ENCODE measurements at regions not wholly inside any gene's neighbourhood (a gene's known extent, or its start where the extent isn't known, plus 50 kb on each side); places are given as distances from the start of the nearest gene placed in this dataset.

DNA sequence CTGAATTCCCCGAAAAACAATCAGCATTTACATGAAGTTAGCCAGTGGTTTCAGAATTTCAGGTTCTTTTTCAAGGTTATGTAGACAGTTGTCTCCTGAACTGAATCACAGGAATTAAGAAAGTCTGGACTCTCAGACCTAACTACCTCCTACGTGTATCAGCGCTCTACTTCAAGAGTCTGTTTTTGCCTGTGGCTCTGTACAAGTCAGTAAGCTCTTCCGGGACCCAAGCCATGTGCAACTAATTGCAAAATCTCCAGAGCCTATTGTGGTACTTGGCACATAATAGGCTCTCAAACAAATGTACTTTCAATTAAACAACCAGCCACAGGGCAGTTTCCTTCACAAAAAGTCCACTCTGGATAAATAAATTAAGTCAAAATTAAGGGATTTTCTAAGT, 414.2 kb downstream of the PDCD6IP start:
- DNase-seq (ENCODE audit: low spot score) = no peak
- intact Hi-C loops (cut with DNase I) = no loop called here

- DNase-seq (ENCODE audit: low spot score) = no peak
- intact Hi-C loops (cut with DNase I) = no loop called here
Measured at GRCh38 chr3:34213478-34213877, 415.0 kb downstream of the PDCD6IP start.

DNA sequence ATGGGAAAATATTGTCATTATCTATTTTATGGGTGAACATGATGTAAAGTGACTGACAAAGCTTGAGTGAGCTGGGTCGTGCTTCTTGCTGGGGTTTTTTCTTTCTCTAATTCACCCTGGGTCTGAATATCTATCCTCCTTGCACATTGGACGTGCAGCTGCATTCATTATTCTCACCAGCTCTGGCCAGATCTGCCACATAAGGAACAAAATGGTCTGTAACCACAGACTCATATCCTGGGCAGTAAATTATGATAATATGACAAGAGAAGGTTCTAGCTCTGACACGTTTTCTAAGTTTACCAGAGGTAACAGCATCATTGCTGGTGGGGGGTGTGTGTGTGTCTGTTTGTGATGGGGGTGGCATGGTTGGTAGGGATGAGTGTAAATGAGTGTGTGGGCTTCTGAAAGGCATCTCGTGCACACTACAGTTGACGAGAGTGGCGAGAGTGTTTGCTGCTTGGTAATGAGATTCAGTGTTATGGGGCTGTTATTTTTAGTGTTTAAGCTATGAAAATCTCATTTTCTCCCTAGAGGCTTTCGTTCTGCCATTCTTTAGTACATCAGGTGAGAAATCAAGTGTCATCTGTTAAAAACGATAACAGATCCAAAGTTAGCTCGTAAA, 418.4 kb downstream of the PDCD6IP start:
- intact Hi-C loops (cut with DNase I) = no loop called here
- no peak for DNase-seq (ENCODE audit: low spot score)

GRCh38 chr3:34218706-34219385, 420.4 kb downstream of the PDCD6IP start:
- DNase-seq (ENCODE audit: low spot score) = no peak
- intact Hi-C loops (cut with DNase I) = no loop called here

DNA sequence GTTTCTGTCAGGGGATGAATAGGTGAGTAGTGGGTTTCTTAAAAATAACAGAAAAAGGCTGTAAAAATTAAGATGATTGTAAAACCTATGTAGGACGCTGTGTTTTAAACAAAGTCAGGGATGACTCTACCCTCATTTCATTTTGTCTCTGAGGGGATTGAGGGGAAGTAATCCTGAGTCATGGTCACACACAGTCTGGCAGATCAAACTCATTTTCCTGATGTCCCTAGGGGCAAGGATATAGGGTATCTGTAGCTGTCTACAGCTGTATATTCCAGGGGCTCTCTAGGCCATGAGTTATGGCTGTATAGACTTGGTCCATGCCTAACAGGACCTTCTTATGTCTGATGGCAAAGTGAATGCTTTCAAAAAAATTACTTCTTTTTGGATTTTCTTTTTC, 421.1 kb downstream of the PDCD6IP start:
- DNase-seq (ENCODE audit: low spot score) = no peak
- intact Hi-C loops (cut with DNase I) = no loop called here

GRCh38 chr3:34225821-34226366, 427.5 kb downstream of the PDCD6IP start:
- intact Hi-C loops (cut with DNase I) = no loop called here
- no peak for DNase-seq (ENCODE audit: low spot score)

DNA sequence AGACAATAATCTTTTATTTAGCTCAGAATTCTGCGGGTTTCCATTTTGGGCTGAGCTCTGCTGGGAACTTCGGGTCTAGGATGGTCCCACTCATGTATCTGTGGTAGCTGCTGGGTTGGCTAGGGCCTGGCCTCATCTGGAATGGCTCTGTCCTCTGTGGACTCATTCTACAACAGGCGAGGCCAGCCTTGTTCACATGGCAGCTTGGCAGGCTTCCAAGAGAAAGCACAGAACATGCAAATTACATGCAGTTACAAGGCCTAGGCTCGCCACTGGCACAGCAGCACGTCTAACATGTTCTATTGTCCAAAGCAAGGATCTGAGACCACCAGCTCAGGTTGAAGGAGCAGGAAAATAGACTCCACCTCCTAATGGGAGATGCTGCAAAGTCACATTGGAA, 431.4 kb downstream of the PDCD6IP start:
- intact Hi-C loops (cut with DNase I) = no loop called here
- DNase-seq (ENCODE audit: low spot score) = no peak

GRCh38 chr3:34235096-34235495, 436.7 kb downstream of the PDCD6IP start:
- DNase-seq (ENCODE audit: low spot score) = no peak
- intact Hi-C loops (cut with DNase I) = no loop called here

DNA sequence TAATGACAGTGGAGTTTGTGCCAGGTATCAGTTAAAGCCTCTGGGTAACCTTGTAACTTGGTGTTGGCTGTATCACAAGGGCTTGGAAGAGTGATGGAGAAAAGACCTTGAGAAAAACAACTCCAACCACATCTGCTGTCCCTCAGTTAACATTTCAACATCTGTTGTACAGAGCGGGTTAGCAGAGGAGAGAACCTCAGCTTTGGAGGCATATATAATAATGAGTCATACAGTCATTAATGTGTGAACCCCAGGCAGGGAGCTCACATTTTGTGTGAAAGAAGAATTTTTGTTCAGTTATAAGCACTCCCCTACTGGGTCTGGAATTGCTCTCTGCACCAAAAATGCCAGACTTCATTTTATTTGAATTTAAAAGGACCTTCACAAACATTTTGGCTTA, 439.5 kb downstream of the PDCD6IP start:
- intact Hi-C loops (cut with DNase I) = no loop called here
- DNase-seq (ENCODE audit: low spot score) = no peak

- intact Hi-C loops (cut with DNase I) = no loop called here
- DNase-seq (ENCODE audit: low spot score) = no peak
Measured at GRCh38 chr3:34238407-34238806, 440.0 kb downstream of the PDCD6IP start.

DNA sequence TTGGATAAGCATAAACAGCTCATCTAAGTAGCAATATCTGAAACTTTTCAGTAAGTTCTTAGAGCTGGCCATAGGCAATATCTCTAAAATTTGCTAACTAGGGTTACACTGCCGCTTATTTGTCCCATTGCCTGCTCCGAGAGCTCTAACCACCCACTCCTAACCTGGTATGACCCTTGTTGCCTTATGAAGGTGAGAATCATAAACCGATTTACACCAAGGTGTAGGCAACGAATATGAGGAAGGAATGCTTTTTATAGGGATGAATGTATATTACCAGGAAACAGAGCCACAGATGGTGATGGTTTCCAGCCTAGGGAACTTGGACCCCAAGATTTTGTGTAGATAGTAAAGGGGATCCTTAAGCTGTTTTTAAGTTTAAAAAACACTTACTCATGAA, 440.9 kb downstream of the PDCD6IP start:
- DNase-seq (ENCODE audit: low spot score) = no peak
- intact Hi-C loops (cut with DNase I) = no loop called here

DNA sequence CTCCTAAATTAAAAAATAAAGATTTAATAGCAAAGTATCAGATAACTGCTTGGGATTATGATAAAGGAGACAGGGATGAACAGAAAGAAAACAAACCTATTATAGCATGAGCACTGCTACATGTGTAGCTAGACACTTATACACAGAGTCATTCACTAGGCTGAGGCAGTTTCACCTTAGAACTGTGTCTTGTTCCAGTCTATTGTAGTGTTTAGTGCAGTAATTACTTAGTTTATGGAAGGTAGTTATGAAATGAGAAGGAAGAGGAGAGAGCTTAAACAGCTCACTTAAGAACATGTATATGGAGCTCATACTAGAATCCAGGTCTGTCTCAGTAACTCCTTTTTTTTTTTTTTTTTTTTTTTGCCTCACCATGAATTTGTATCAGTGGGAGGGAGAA, 441.4 kb downstream of the PDCD6IP start:
- DNase-seq (ENCODE audit: low spot score) = no peak
- intact Hi-C loops (cut with DNase I) = no loop called here

DNA sequence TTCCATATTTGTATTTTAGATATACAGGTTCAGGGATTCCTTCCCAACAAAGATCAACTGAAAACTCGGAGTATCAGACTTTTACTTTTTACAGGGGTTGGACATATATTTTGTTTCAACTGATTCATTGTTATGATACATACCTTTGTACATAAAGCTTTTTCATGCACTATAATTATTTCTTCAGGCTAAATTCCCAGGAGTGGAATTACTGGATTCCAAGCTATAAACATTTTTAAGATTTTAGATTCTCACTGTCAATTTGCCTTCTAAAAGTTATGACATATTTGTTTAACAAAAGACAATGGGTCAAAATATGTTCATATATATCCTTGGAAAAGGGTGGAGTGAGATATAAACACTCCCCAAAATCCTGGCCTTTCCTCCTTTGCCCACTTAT, 449.0 kb downstream of the PDCD6IP start:
- intact Hi-C loops (cut with DNase I) = no loop called here
- no peak for DNase-seq (ENCODE audit: low spot score)

DNA sequence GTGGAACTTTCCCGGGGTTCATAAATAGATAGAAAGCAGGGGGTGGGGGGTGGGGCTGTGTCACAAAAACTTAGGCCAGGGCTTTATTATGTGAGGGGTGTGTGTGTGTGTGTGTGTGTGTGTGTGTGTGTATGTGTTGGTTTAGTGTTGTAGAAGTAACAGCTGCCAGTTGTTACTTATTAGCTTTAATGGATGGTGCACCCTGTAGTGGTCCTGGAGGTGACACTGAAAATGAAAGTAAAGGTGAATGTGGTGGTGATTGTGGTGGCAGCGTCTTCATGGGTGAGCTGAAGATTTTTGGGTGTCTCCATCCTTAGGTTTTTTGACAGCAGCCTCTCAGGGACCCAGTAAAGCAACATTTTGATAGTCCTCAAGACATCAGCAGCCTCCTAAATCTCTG, 449.9 kb downstream of the PDCD6IP start:
- DNase-seq (ENCODE audit: low spot score) = no peak
- intact Hi-C loops (cut with DNase I) = no loop called here

DNA sequence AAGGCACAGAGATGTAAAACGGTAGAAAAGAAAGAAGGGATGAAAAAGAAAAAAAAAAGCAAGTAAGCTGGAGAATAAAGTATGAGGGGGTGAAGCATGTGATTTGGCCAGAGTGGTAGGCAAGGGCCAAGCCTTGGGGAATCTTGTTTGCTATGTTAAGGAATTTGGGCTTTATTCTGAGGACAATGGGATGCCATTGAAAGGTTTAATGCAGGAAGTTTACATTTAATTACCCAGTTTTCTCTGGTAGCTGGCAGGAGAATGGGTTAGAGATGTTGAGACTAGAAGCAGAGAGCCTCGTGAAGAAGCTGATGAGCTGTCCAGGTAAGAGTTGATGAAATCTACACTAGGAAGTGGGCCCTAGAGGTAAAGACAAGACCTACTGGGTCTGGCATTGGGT, 455.9 kb downstream of the PDCD6IP start:
- intact Hi-C loops (cut with DNase I) = no loop called here

DNA sequence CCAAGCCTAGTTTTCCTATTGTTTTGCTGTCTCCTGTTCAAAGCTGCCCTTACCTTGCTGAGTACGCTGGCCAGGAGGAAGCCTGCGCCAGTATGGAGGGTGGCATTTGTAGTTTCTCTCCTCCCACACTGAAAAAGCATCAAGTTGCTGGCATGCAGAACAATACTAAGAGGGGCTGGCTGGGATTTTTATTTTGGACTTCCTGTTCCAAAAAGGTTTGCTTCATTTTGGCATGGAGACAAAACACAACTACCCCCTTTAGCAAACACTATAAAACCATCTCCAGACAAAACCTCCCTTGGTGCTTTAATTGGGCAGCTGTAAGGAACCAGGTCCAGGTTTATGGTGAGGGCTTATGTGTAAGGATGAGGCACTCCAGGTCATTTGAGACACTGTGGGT, 457.6 kb downstream of the PDCD6IP start:
- intact Hi-C loops (cut with DNase I) = no loop called here

More for the DNA sequence above, 455.9 kb downstream of the PDCD6IP start:
- DNase-seq (ENCODE audit: low spot score) = no peak

GRCh38 chr3:34256791-34257190, 458.4 kb downstream of the PDCD6IP start:
- intact Hi-C loops (cut with DNase I) = no loop called here
- DNase-seq (ENCODE audit: low spot score) = no peak

More for the DNA sequence above, 457.6 kb downstream of the PDCD6IP start:
- no peak for DNase-seq (ENCODE audit: low spot score)

DNA sequence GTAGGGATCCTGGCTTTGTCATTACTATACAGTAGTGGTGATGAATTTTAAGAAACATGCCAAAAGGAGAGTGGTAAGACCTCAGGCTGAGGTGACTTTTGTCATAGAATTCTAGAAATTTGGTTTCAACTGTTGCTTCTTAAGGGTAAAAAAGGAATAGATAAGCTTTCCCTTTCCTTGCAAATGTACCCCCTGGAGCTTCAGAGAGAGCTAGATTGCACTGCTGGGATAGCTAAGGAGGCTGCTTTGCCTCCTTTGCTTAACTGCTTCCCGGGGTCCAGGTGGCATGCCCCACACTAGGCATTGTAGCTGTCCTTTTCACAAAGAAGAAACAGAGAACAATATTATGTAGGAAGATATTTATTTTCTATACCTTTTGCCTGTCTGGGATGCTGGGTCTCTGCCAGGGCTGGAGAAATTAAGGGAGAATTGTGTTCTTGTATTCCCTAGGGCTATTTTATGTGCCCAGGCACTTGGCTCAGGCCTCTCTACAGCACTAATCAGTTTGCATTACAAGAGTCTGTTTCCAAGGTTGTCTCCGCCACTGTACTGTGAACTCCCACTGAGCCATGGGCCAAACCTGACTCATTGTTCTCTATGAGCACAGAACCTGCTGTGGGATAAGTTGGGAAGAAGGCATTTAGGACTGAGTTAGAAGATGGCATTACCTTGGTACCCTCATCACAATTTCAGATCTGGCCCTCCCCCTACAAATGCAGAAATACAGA, 460.0 kb downstream of the PDCD6IP start:
- intact Hi-C loops (cut with DNase I) = no loop called here
- no peak for DNase-seq (ENCODE audit: low spot score)

GRCh38 chr3:34260271-34261000, 462.0 kb downstream of the PDCD6IP start:
- intact Hi-C loops (cut with DNase I) = loop anchor here (2.0 kb wide), 1 partner anchor 422 kb away; no protein-coding TSS in a partner anchor
- no peak for DNase-seq (ENCODE audit: low spot score)

GRCh38 chr3:34261001-34261385, 462.6 kb downstream of the PDCD6IP start:
- DNase-seq (ENCODE audit: low spot score) = no peak
- intact Hi-C loops (cut with DNase I) = loop anchor here (2.0 kb wide), 1 partner anchor 422 kb away; no protein-coding TSS in a partner anchor

Data from cardiac septum (tissue), 1 donor.